HG02642 (cell line): ENCODE measurements at regions not wholly inside any gene's neighbourhood (a gene's known extent, or its start where the extent isn't known, plus 50 kb on each side); places are given as distances from the start of the nearest gene placed in this dataset.

Experiments used
- ATAC-seq: cut with Tn5 transposase; IDR thresholded peaks from one replicate; pipeline ENCODE4 v1.9.1; 2021; ENCODE audit warnings: mild to moderate bottlenecking; ENCODE audit not compliant: unreplicated experiment, poor library complexity

GRCh38 chr3:132183811-132184210, 133.4 kb upstream of the ACP3 start:
- ATAC-seq, result no peak

GRCh38 chr3:132187746-132188145, 129.5 kb upstream of the ACP3 start:
- ATAC-seq, result no peak

- no peak for ATAC-seq
These were observed 127.6 kb upstream of the ACP3 start for GRCh38 chr3:132189601-132190000.

GRCh38 chr3:132196113-132196512, 121.1 kb upstream of the ACP3 start:
- ATAC-seq, result no peak

- ATAC-seq, result no peak
These were observed 118.7 kb upstream of the ACP3 start for GRCh38 chr3:132198516-132198915.

GRCh38 chr3:132199451-132199850, 117.8 kb upstream of the ACP3 start:
- ATAC-seq, result no peak

- ATAC-seq, result no peak
These were observed 114.6 kb upstream of the ACP3 start for GRCh38 chr3:132202586-132202985.

GRCh38 chr3:132203889-132204596, 113.2 kb upstream of the ACP3 start:
- no peak for ATAC-seq

GRCh38 chr3:132205609-132206008, 111.6 kb upstream of the ACP3 start:
- ATAC-seq, result no peak

- no peak for ATAC-seq
These were observed 107.4 kb upstream of the ACP3 start for GRCh38 chr3:132209855-132210254.

GRCh38 chr3:132210476-132211346, 106.5 kb upstream of the ACP3 start:
- no peak for ATAC-seq

- no peak for ATAC-seq
These were observed 105.3 kb upstream of the ACP3 start for GRCh38 chr3:132211896-132212295.

- ATAC-seq, result no peak
These were observed 98.1 kb upstream of the ACP3 start for GRCh38 chr3:132218817-132219755.

GRCh38 chr3:132220986-132221385, 96.2 kb upstream of the ACP3 start:
- no peak for ATAC-seq

GRCh38 chr3:132222868-132223538, 94.2 kb upstream of the ACP3 start:
- no peak for ATAC-seq

- ATAC-seq, result no peak
These were observed 91.5 kb upstream of the ACP3 start for GRCh38 chr3:132225664-132226063.

GRCh38 chr3:132228923-132229322, 88.3 kb upstream of the ACP3 start:
- ATAC-seq, result no peak

GRCh38 chr3:132229641-132230040, 87.6 kb upstream of the ACP3 start:
- no peak for ATAC-seq

- ATAC-seq, result no peak
These were observed 86.8 kb upstream of the ACP3 start for GRCh38 chr3:132230156-132231000.
